SK-N-SH (cell line): ENCODE measurements at regions not wholly inside any gene's neighbourhood (a gene's known extent, or its start where the extent isn't known, plus 50 kb on each side); places are given as distances from the start of the nearest gene placed in this dataset.

ENCODE experiments used
- CTCF ChIA-PET: fragments of 300-600, 350-600 bp; formaldehyde crosslinking; extraction: SDS; loops from one replicate; lab custom pipeline; 2021; lab: Yijun Ruan, JAX
- POLR2A ChIA-PET: fragments of 350-600 bp; sonication (Branson Sonifier 250); formaldehyde crosslinking; extraction: SDS; loops from one replicate; lab custom pipeline; 2020; ENCODE audit warnings: antibody characterized with exemption, inconsistent platforms; lab: Yijun Ruan, JAX
- DNase-seq: peaks from one replicate; pipeline ENCODE4 v3.0.0; 2012
- H2AFZ ChIP-seq: fragments of 200-600 bp; sonication (generic); 2 replicates; pipeline ENCODE4 v1.8.1; 2016; ENCODE audit warnings: antibody characterized with exemption, mild to moderate bottlenecking, low read depth
- H3F3A ChIP-seq: fragments of 200-600 bp; sonication (generic); replicated peaks from 2 replicates; pipeline ENCODE3; 2016; ENCODE audit warnings: antibody characterized with exemption, mild to moderate bottlenecking; ENCODE audit not compliant: insufficient read depth
- H3K27ac ChIP-seq, 2 experiments: fragments of 200-500 bp in 1 of 2; fragments of 200-600 bp in 1 of 2; sonication (Bioruptor generic) in 1 of 2; sonication (generic), shearing (Covaris generic) in 1 of 2; 2 replicates each; pipeline versions ENCODE4 v1.5.1 to v1.6.1; 2014 to 2016; ENCODE audit warnings: low read depth in 2 of 2, inconsistent platforms in 1 of 2, low read length in 1 of 2, mild to moderate bottlenecking in 1 of 2, mixed read lengths in 1 of 2
- H3K27me3 ChIP-seq: fragments of 200-600 bp; sonication (generic), shearing (Covaris generic); 2 replicates; pipeline ENCODE4 v1.6.1; 2016; ENCODE audit warnings: mixed run types; ENCODE audit not compliant: insufficient read depth
- H3K36me3 ChIP-seq, 2 experiments: fragments of 200-500 bp in 1 of 2; fragments of 200-600 bp in 1 of 2; sonication (Bioruptor generic) in 1 of 2; sonication (generic) in 1 of 2; replicated peaks in 1 of 2; 2 replicates each; pipeline versions ENCODE3 to v1.5.1; 2014 to 2016; ENCODE audit warnings: low read length in 1 of 2, mild to moderate bottlenecking in 1 of 2; ENCODE audit not compliant: insufficient read depth in 2 of 2, control insufficient read depth in 1 of 2
- H3K4me1 ChIP-seq, 2 experiments: fragments of 200-500 bp in 1 of 2; fragments of 200-600 bp in 1 of 2; sonication (Bioruptor generic) in 1 of 2; sonication (generic), shearing (Covaris generic) in 1 of 2; 2 replicates each; pipeline versions ENCODE4 v1.5.1 to v1.6.1; 2014 to 2016; ENCODE audit warnings: low read depth in 1 of 2, low read length in 1 of 2, mixed run types in 1 of 2; ENCODE audit not compliant: insufficient read depth in 2 of 2, control insufficient read depth in 1 of 2
- H3K4me2 ChIP-seq: fragments of 200-600 bp; sonication (generic), shearing (Covaris generic); 2 replicates; pipeline ENCODE4 v1.6.1; 2017; ENCODE audit warnings: mixed run types
- H3K4me3 ChIP-seq, 2 experiments: fragments of 200-500 bp in 1 of 2; fragments of 200-600 bp in 1 of 2; sonication (Bioruptor generic) in 1 of 2; sonication (generic), shearing (Covaris generic) in 1 of 2; 2 replicates each; pipeline versions ENCODE4 v1.5.1 to v1.8.1; 2014 to 2016; ENCODE audit warnings: low read depth in 2 of 2, inconsistent platforms in 1 of 2, low read length in 1 of 2, mild to moderate bottlenecking in 1 of 2, mixed read lengths in 1 of 2, moderate library complexity in 1 of 2
- H3K79me2 ChIP-seq: fragments of 200-600 bp; sonication (generic); 2 replicates; pipeline ENCODE4 v1.8.1; 2017; ENCODE audit warnings: mild to moderate bottlenecking; ENCODE audit not compliant: insufficient read depth
- H3K9ac ChIP-seq: fragments of 200-600 bp; sonication (generic); 2 replicates; pipeline ENCODE4 v1.6.1; 2017; ENCODE audit warnings: mixed run types
- H3K9me2 ChIP-seq: fragments of 200-600 bp; sonication (generic); 2 replicates; pipeline ENCODE4 v1.6.1; 2017; ENCODE audit warnings: mixed run types
- H3K9me3 ChIP-seq: fragments of 200-600 bp; sonication (generic); 2 replicates; pipeline ENCODE4 v1.6.1; 2017; ENCODE audit warnings: mixed run types, mild to moderate bottlenecking, moderate library complexity
- H4K20me1 ChIP-seq: fragments of 200-600 bp; sonication (generic); 2 replicates; pipeline ENCODE4 v1.6.1; 2017; ENCODE audit warnings: mild to moderate bottlenecking, mixed run types; ENCODE audit not compliant: insufficient read depth
- GABPA ChIP-seq: IDR thresholded peaks from 2 replicates; pipeline ENCODE4 v1.4.0; 2012; ENCODE audit warnings: low read depth, mild to moderate bottlenecking
- JUND ChIP-seq: IDR thresholded peaks from 2 replicates; pipeline ENCODE4 v1.4.0; 2012
- NFIC ChIP-seq: IDR thresholded peaks from 2 replicates; pipeline ENCODE4 v1.4.0; 2012; ENCODE audit warnings: borderline replicate concordance
- PBX3 ChIP-seq: IDR thresholded peaks from 2 replicates; pipeline ENCODE4; 2012
- RAD21 ChIP-seq: IDR thresholded peaks from 2 replicates; pipeline ENCODE4 v1.6.1; 2012; ENCODE audit warnings: mild to moderate bottlenecking, low read length
- SMC3 ChIP-seq: IDR thresholded peaks from 2 replicates; pipeline ENCODE4 v1.6.1; 2012; ENCODE audit warnings: low read depth, low read length, improper control_type of control experiment
- ZBTB33 ChIP-seq: IDR thresholded peaks from 2 replicates; pipeline ENCODE4 v1.4.0; 2012; ENCODE audit warnings: low read depth, borderline replicate concordance
- WGBS: methylation state at CpG from one replicate; pipeline ENCODE4 v1.1.6; 2017; ENCODE audit warnings: low lambda C conversion rate; 5-methylcytosine and 5-hydroxymethylcytosine counted together
- TF ChIP-seq, protein P1 (sequence below): fragments of 150-350 bp; IDR thresholded peaks from 2 replicates; pipeline ENCODE4 v1.6.1; 2016; ENCODE audit warnings: mild to moderate bottlenecking, low read depth, low read length

- Histone ChIP-seq H3K36me3 (no peaks in the 10 kb centered on the region), H3K79me2 (no peaks in the 10 kb centered on the region), H3K9me3 (no peaks in the 10 kb centered on the region), H3F3A (no peaks in the 10 kb centered on the region), H3K4me1 (no peaks in the 10 kb centered on the region), H3K9ac (no peak overlapping the region), H3K27ac (no peak overlapping the region), H4K20me1 (no peaks in the 10 kb centered on the region), H3K9me2 (0 out of 2 replicates have a peak, but pooled peaks cover 3% of the 10 kb centered on the region), H3K4me2 (no peak overlapping the region), H3K4me3 (no peak overlapping the region), H3K27me3 (peaks cover 31% of the 10 kb centered on the region; the same call in 1 of the 2 replicates), H2AFZ (no peak overlapping the region)
- no peak for DNase-seq
- CTCF ChIA-PET: no interaction called here
- no peak for TF ChIP-seq GABPA
- POLR2A ChIA-PET: no interaction called here
Observed at GRCh38 chr4:177632481-177632880, 190.2 kb upstream of the AGA start.

- Histone ChIP-seq H3K27ac (no peak overlapping the region), H3K9me2 (no peaks in the 10 kb centered on the region), H3K9me3 (no peaks in the 10 kb centered on the region), H3K4me1 (no peaks in the 10 kb centered on the region), H3K9ac (no peak overlapping the region), H3K4me3 (no peak overlapping the region), H3K36me3 (no peaks in the 10 kb centered on the region), H2AFZ (no peak overlapping the region), H3F3A (no peaks in the 10 kb centered on the region), H3K79me2 (no peaks in the 10 kb centered on the region), H4K20me1 (no peaks in the 10 kb centered on the region), H3K27me3 (no peaks in the 10 kb centered on the region; the same call in 1 of the 2 replicates), H3K4me2 (no peak overlapping the region)
- DNase-seq: no peak
- ChIA-PET POLR2A (no interaction called here), CTCF (no interaction called here)
- WGBS: under 1% methylated on average over 2 of the region's 2 CpGs
- TF ChIP-seq SMC3 (no peak), GABPA (no peak)
- TF ChIP-seq, protein P1, sequence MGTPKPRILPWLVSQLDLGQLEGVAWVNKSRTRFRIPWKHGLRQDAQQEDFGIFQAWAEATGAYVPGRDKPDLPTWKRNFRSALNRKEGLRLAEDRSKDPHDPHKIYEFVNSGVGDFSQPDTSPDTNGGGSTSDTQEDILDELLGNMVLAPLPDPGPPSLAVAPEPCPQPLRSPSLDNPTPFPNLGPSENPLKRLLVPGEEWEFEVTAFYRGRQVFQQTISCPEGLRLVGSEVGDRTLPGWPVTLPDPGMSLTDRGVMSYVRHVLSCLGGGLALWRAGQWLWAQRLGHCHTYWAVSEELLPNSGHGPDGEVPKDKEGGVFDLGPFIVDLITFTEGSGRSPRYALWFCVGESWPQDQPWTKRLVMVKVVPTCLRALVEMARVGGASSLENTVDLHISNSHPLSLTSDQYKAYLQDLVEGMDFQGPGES: no peak
Observed at GRCh38 chr4:177638871-177639270, 196.6 kb upstream of the AGA start.

GRCh38 chr4:177640864-177641263, 198.6 kb upstream of the AGA start:
- H2AFZ ChIP-seq: no peak overlapping the region
- no peak overlapping the region for H3K9ac ChIP-seq
- H3K9me3 ChIP-seq: no peaks in the 10 kb centered on the region
- H3K9me2 ChIP-seq: no peaks in the 10 kb centered on the region
- ChIA-PET CTCF (interaction anchor here (0.6 kb wide), 1 partner anchor 347 kb away, joined by 3 read pairs; no protein-coding TSS in a partner anchor), POLR2A (no interaction called here)
- H3K4me2 ChIP-seq: no peak overlapping the region
- no peak overlapping the region for H3K4me3 ChIP-seq
- H3K79me2 ChIP-seq: no peaks in the 10 kb centered on the region
- H3K27me3 ChIP-seq: peaks cover 4% of the 10 kb centered on the region; the same call in 1 of the 2 replicates
- H3K4me1 ChIP-seq: no peaks in the 10 kb centered on the region
- DNase-seq: no peak
- H4K20me1 ChIP-seq: no peaks in the 10 kb centered on the region
- no peaks in the 10 kb centered on the region for H3F3A ChIP-seq
- TF ChIP-seq SMC3: no peak
- TF ChIP-seq NFIC: no peak
- TF ChIP-seq JUND: no peak
- no peak for TF ChIP-seq GABPA
- no peak for TF ChIP-seq PBX3
- TF ChIP-seq ZBTB33: no peak
- TF ChIP-seq RAD21: no peak
- no peak overlapping the region for H3K27ac ChIP-seq
- H3K36me3 ChIP-seq: no peaks in the 10 kb centered on the region
- 2% methylated on average over 4 of the region's 4 CpGs for WGBS
